ENCODE measurements at regions not wholly inside any gene's neighbourhood (a gene's known extent, or its start where the extent isn't known, plus 50 kb on each side); places are given as distances from the start of the nearest gene placed in this dataset.

GRCh38 chr7:121643320-121643719 lies 229.6 kb upstream of the PTPRZ1 start:
- TF ChIP-seq CTCF (conservative IDR thresholded peaks at IDR 0.05; ENCODE audit: low read depth, low read length) (no peak), EZH2 (IDR thresholded peaks at IDR 0.05; ENCODE audit: borderline replicate concordance, low read depth, low read length, poor library complexity, severe bottlenecking) (no peak)

Data from A673 (cell line).